Loucy (cell line): ENCODE measurements at regions not wholly inside any gene's neighbourhood (a gene's known extent, or its start where the extent isn't known, plus 50 kb on each side); places are given as distances from the start of the nearest gene placed in this dataset.
"Not testable (repeated sequence)": the region's sequence is repeated elsewhere in the genome, so short reads cannot be mapped to it uniquely, and the experiment has no call there.

ENCODE experiments used
- H2AFZ ChIP-seq: fragments of 200-600 bp; sonication (generic); 2 replicates; pipeline ENCODE4 v1.6.0; 2016; ENCODE audit warnings: antibody characterized with exemption, mild to moderate bottlenecking, low read length, moderate library complexity
- H3F3A ChIP-seq: fragments of 200-600 bp; 2 replicates; pipeline ENCODE4 v1.6.0; 2016; ENCODE audit warnings: antibody characterized with exemption, low read depth, mild to moderate bottlenecking
- H3K27me3 ChIP-seq: fragments of 200-600 bp; sonication (generic); 2 replicates; pipeline ENCODE4 v1.6.1; 2014; ENCODE audit warnings: low read length, mild to moderate bottlenecking; ENCODE audit not compliant: insufficient read depth, poor library complexity, severe bottlenecking
- H3K36me3 ChIP-seq: fragments of 200-600 bp; sonication (generic); 2 replicates; pipeline ENCODE4 v1.6.1; 2016; ENCODE audit warnings: low read length; ENCODE audit not compliant: insufficient read depth
- H3K4me1 ChIP-seq: fragments of 200-600 bp; sonication (generic); 2 replicates; pipeline ENCODE4 v1.5.1; 2014; ENCODE audit warnings: low read length, mild to moderate bottlenecking; ENCODE audit not compliant: insufficient read depth, poor library complexity, severe bottlenecking
- H3K4me2 ChIP-seq: fragments of 200-600 bp; sonication (generic); 2 replicates; pipeline ENCODE4 v1.6.0; 2014; ENCODE audit warnings: antibody characterized with exemption, low read length, low read depth, mild to moderate bottlenecking; ENCODE audit not compliant: poor library complexity, severe bottlenecking
- H3K4me3 ChIP-seq: fragments of 200-600 bp; sonication (generic); 2 replicates; pipeline ENCODE4 v1.5.1; 2014; ENCODE audit warnings: low read length, mild to moderate bottlenecking, mixed read lengths; ENCODE audit not compliant: poor library complexity, severe bottlenecking
- H3K79me2 ChIP-seq: fragments of 200-600 bp; sonication (generic); 2 replicates; pipeline ENCODE4 v1.6.1; 2014; ENCODE audit warnings: low read length; ENCODE audit not compliant: insufficient read depth
- H3K9ac ChIP-seq: fragments of 200-600 bp; sonication (generic); 2 replicates; pipeline ENCODE4 v1.6.0; 2014; ENCODE audit warnings: mild to moderate bottlenecking, low read depth, low read length, moderate library complexity; ENCODE audit not compliant: poor library complexity, severe bottlenecking
- H3K9me2 ChIP-seq: fragments of 200-600 bp; sonication (generic); replicated peaks from 2 replicates; pipeline ENCODE4 v1.6.1; 2016; ENCODE audit warnings: low read depth, low read length, mixed read lengths
- H3K9me3 ChIP-seq: fragments of 200-600 bp; sonication (generic); 2 replicates; pipeline ENCODE4 v1.6.1; 2014; ENCODE audit warnings: mild to moderate bottlenecking, antibody characterized with exemption, low read length, low read depth; ENCODE audit not compliant: insufficient read depth
- H4K20me1 ChIP-seq: fragments of 200-600 bp; sonication (generic); 2 replicates; pipeline ENCODE4 v1.6.0; 2014; ENCODE audit warnings: antibody characterized with exemption, low read length, mild to moderate bottlenecking; ENCODE audit not compliant: insufficient read depth, poor library complexity, severe bottlenecking
- EZH2phosphoT487 ChIP-seq: fragments of 200-600 bp; IDR thresholded peaks from 2 replicates; pipeline ENCODE4 v1.6.1; 2018; ENCODE audit warnings: antibody characterized with exemption, mild to moderate bottlenecking, moderate library complexity, borderline replicate concordance
- TF ChIP-seq, protein P1 (sequence below): fragments of 200-600 bp; sonication (generic); conservative IDR thresholded peaks from 2 replicates; pipeline ENCODE4 v1.5.1; 2014; ENCODE audit warnings: mild to moderate bottlenecking, antibody characterized with exemption, low read length

DNA sequence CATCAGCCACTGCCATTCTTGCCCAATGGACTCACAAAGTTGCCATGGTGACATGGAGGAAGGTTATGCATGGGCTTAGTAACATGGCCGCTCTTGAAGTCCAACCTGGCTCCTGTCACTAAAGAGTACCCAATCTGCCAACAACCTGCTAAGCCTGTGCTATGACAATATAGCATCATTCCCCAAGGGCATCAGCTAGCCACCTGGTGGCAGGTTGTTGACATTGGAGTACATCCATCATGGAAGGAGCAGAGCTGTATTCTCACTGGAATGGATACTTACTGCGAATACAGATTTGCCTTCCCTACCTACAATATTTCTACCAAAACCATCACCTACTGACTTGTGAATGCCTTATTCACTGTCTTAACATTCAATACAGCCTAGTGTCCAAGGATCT, 138.9 kb upstream of the RORA start:
- H3F3A ChIP-seq, result no peaks in the 10 kb centered on the region
- H3K4me1 ChIP-seq, result no peaks in the 10 kb centered on the region
- no peaks in the 10 kb centered on the region for H3K79me2 ChIP-seq
- no peaks in the 10 kb centered on the region for H4K20me1 ChIP-seq
- TF ChIP-seq, protein P1, sequence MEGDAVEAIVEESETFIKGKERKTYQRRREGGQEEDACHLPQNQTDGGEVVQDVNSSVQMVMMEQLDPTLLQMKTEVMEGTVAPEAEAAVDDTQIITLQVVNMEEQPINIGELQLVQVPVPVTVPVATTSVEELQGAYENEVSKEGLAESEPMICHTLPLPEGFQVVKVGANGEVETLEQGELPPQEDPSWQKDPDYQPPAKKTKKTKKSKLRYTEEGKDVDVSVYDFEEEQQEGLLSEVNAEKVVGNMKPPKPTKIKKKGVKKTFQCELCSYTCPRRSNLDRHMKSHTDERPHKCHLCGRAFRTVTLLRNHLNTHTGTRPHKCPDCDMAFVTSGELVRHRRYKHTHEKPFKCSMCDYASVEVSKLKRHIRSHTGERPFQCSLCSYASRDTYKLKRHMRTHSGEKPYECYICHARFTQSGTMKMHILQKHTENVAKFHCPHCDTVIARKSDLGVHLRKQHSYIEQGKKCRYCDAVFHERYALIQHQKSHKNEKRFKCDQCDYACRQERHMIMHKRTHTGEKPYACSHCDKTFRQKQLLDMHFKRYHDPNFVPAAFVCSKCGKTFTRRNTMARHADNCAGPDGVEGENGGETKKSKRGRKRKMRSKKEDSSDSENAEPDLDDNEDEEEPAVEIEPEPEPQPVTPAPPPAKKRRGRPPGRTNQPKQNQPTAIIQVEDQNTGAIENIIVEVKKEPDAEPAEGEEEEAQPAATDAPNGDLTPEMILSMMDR, result 0 out of 2 replicates have a peak, but pooled peaks have one; percentile 21
- TF ChIP-seq EZH2phosphoT487, result no peak
- H2AFZ ChIP-seq, result no peak overlapping the region
- H3K9me2 ChIP-seq, result no peaks in the 10 kb centered on the region
- no peaks in the 10 kb centered on the region for H3K27me3 ChIP-seq
- H3K9ac ChIP-seq, result no peak overlapping the region
- H3K4me2 ChIP-seq, result no peak overlapping the region
- no peaks in the 10 kb centered on the region for H3K9me3 ChIP-seq
- H3K36me3 ChIP-seq, result no peaks in the 10 kb centered on the region
- H3K4me3 ChIP-seq, result no peak overlapping the region

DNA sequence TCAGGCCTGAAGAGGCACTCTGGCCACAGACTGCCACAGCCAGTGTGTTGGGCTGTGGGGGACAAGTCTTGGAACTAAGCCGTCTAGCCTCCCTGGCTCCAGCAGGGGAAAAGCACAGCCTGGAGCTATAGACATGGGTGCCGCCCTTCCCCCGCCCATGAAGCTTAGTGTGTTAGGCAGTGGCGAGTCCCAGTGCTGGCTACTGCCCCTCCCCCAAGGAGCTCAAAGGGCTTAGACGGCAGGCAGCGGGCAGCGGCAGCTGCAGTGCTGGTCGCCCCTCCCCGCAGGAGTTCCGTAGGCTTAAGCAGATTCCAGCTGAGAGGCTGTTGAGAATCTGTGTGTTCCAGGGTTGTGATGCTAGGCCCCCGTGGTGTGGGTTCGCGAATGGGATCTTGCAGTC, 135.8 kb upstream of the RORA start:
- H3K4me3 ChIP-seq, result no peak overlapping the region
- TF ChIP-seq EZH2phosphoT487, result no peak
- TF ChIP-seq, protein P1, result no peak
- no peaks in the 10 kb centered on the region for H3K9me2 ChIP-seq
- no peaks in the 10 kb centered on the region for H3K79me2 ChIP-seq
- no peak overlapping the region for H3K4me2 ChIP-seq
- no peaks in the 10 kb centered on the region for H3K9me3 ChIP-seq
- no peaks in the 10 kb centered on the region for H3K36me3 ChIP-seq
- H3K9ac ChIP-seq, result no peak overlapping the region
- H2AFZ ChIP-seq, result no peak overlapping the region
- H4K20me1 ChIP-seq, result no peaks in the 10 kb centered on the region
- H3K27me3 ChIP-seq, result no peaks in the 10 kb centered on the region
- no peaks in the 10 kb centered on the region for H3F3A ChIP-seq
- no peaks in the 10 kb centered on the region for H3K4me1 ChIP-seq

DNA sequence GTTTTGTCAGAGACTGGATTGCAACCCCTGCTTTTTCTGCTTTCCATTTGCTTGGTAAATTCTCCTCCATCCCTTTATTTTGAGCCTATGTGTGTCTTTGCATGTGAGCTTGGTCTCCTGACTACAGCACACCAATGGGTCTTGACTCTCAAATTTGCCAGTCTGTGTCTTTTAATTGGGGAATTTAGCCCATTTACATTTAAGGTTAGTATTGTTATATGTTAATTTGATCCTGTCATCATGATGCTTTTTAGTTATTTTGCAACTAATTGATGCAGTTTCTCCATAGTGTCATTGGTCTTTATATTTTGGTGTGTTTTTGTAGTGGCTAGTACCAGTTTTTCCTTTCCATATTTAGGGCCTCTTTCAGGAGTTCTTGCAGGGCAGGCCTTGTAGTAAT, 133.8 kb upstream of the RORA start:
- not testable (repeated sequence) for H3K36me3 ChIP-seq, H3K9ac ChIP-seq

DNA sequence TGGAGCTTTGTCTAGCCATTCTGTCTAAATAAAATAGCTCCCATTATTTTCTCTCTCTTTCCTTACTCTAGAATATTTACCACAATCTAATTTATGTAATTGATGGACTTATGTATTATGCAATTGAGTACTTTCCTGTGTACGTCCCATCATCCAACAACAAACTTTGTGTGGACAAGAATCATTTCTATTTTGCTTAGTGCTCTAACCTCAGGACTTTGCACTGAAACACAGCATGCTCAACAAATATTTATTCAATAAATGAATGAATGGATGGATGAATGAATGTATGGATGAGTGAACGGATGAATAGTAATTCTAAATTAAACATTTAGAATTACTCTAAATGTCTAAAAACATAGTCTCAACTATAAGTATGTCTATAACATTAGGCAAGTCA, 115.2 kb upstream of the RORA start:
- no peak overlapping the region for H3K4me2 ChIP-seq
- H2AFZ ChIP-seq, result no peak overlapping the region
- no peaks in the 10 kb centered on the region for H3K4me1 ChIP-seq
- no peaks in the 10 kb centered on the region for H3K9me3 ChIP-seq
- no peak overlapping the region for H3K9ac ChIP-seq
- no peaks in the 10 kb centered on the region for H3K27me3 ChIP-seq
- H4K20me1 ChIP-seq, result no peaks in the 10 kb centered on the region
- H3K4me3 ChIP-seq, result no peak overlapping the region
- no peaks in the 10 kb centered on the region for H3K36me3 ChIP-seq
- 0 out of 2 replicates have a peak, but pooled peaks cover 9% of the 10 kb centered on the region for H3K9me2 ChIP-seq
- H3F3A ChIP-seq, result no peaks in the 10 kb centered on the region
- TF ChIP-seq, protein P1, result no peak
- TF ChIP-seq EZH2phosphoT487, result no peak
- no peaks in the 10 kb centered on the region for H3K79me2 ChIP-seq

More for the DNA sequence above, 133.8 kb upstream of the RORA start:
- not testable (repeated sequence) for H3K27me3 ChIP-seq, H2AFZ ChIP-seq, H3K9me2 ChIP-seq, H3K79me2 ChIP-seq, H3K4me1 ChIP-seq, H3K4me2 ChIP-seq, H3K4me3 ChIP-seq, H3K9me3 ChIP-seq, H4K20me1 ChIP-seq, H3F3A ChIP-seq
